ENCODE measurements at regions not wholly inside any gene's neighbourhood (a gene's known extent, or its start where the extent isn't known, plus 50 kb on each side); places are given as distances from the start of the nearest gene placed in this dataset.

GRCh38 chr1:198909973-198910372 lies 271.1 kb downstream of the PTPRC start:
- intact Hi-C loops (cut with DNase I) = no loop called here
- Histone ChIP-seq H3K9me3 (no peaks in the 10 kb centered on the region), H3K36me3 (no peaks in the 10 kb centered on the region), H3K27ac (replicated peaks in 1 of 4) (no peak overlapping the region), H3K27me3 (no peaks in the 10 kb centered on the region), H3K4me3 (no peak overlapping the region), H3K4me1 (peaks cover 0 to 7% (median 0%) of the 10 kb centered on the region in 4 donors)
- DNase-seq (ENCODE audit: extremely low spot score) = no peak
- no peak for TF ChIP-seq POLR2A (IDR thresholded peaks at IDR 0.05; ENCODE audit: low read depth)
- WGBS = 87% methylated on average over 2 of the region's 2 CpGs

- Histone ChIP-seq H3K4me1 (peaks cover 0 to 7% (median 0%) of the 10 kb centered on the region in 4 donors), H3K27ac (replicated peaks in 1 of 4) (no peak overlapping the region), H3K4me3 (no peak overlapping the region), H3K36me3 (no peaks in the 10 kb centered on the region), H3K27me3 (no peaks in the 10 kb centered on the region), H3K9me3 (no peaks in the 10 kb centered on the region)
- DNase-seq (ENCODE audit: extremely low spot score) = no peak
- 83% methylated on average over 2 of the region's 2 CpGs for WGBS
- TF ChIP-seq POLR2AphosphoS5 (IDR thresholded peaks at IDR 0.05) (no peak), CTCF (IDR thresholded peaks at IDR 0.05) (no peak), EP300 (IDR thresholded peaks at IDR 0.05) (no peak), POLR2A (IDR thresholded peaks at IDR 0.05; ENCODE audit: low read depth) (no peak)
- intact Hi-C loops (cut with DNase I) = no loop called here
These were observed 272.0 kb downstream of the PTPRC start for GRCh38 chr1:198910816-198911215.

- TF ChIP-seq CTCF (IDR thresholded peaks at IDR 0.05) (no peak), EP300 (IDR thresholded peaks at IDR 0.05) (no peak), POLR2AphosphoS5 (IDR thresholded peaks at IDR 0.05) (no peak), POLR2A (IDR thresholded peaks at IDR 0.05; ENCODE audit: low read depth) (no peak)
- Histone ChIP-seq H3K27me3 (no peaks in the 10 kb centered on the region), H3K27ac (replicated peaks in 1 of 4) (no peak overlapping the region), H3K9me3 (no peaks in the 10 kb centered on the region), H3K4me1 (peaks cover 0 to 7% (median 0%) of the 10 kb centered on the region in 4 donors), H3K36me3 (no peaks in the 10 kb centered on the region), H3K4me3 (no peak overlapping the region)
- no peak for DNase-seq (ENCODE audit: extremely low spot score)
- intact Hi-C loops (cut with DNase I) = no loop called here
- 95% methylated on average over 1 of the region's 1 CpG for WGBS
These were observed 273.2 kb downstream of the PTPRC start for GRCh38 chr1:198912046-198912445.

GRCh38 chr1:198913667-198914066 lies 274.8 kb downstream of the PTPRC start:
- TF ChIP-seq POLR2AphosphoS5 (IDR thresholded peaks at IDR 0.05) (no peak), EP300 (IDR thresholded peaks at IDR 0.05) (no peak), POLR2A (IDR thresholded peaks at IDR 0.05; ENCODE audit: low read depth) (no peak), CTCF (IDR thresholded peaks at IDR 0.05) (no peak)
- no peak overlapping the region for H3K4me3 ChIP-seq
- no peak for DNase-seq (ENCODE audit: extremely low spot score)
- peaks cover 0 to 7% (median 0%) of the 10 kb centered on the region in 4 donors for H3K4me1 ChIP-seq
- H3K9me3 ChIP-seq = no peaks in the 10 kb centered on the region
- intact Hi-C loops (cut with DNase I) = no loop called here
- 64% methylated on average over 4 of the region's 4 CpGs for WGBS
- H3K27ac ChIP-seq (replicated peaks in 1 of 4) = no peak overlapping the region
- H3K27me3 ChIP-seq = no peaks in the 10 kb centered on the region
- no peaks in the 10 kb centered on the region for H3K36me3 ChIP-seq

GRCh38 chr1:198915327-198916231 lies 276.7 kb downstream of the PTPRC start:
- no peaks in the 10 kb centered on the region for H3K36me3 ChIP-seq
- DNase-seq (ENCODE audit: extremely low spot score) = no peak
- no peak overlapping the region for H3K4me3 ChIP-seq
- H3K27ac ChIP-seq (replicated peaks in 1 of 4) = no peak overlapping the region
- intact Hi-C loops (cut with DNase I) = no loop called here
- no peaks in the 10 kb centered on the region for H3K9me3 ChIP-seq
- WGBS = 92% methylated on average over 3 of the region's 3 CpGs
- TF ChIP-seq POLR2AphosphoS5 (IDR thresholded peaks at IDR 0.05) (no peak), POLR2A (IDR thresholded peaks at IDR 0.05; ENCODE audit: low read depth) (no peak), CTCF (IDR thresholded peaks at IDR 0.05) (no peak), EP300 (IDR thresholded peaks at IDR 0.05) (no peak)
- no peaks in the 10 kb centered on the region for H3K27me3 ChIP-seq
- H3K4me1 ChIP-seq = peaks cover 0 to 10% (median 0%) of the 10 kb centered on the region in 4 donors
